Adrenal gland (tissue), 5 donors: ENCODE measurements at regions not wholly inside any gene's neighbourhood (a gene's known extent, or its start where the extent isn't known, plus 50 kb on each side); places are given as distances from the start of the nearest gene placed in this dataset.

Experiments used
- POLR2A ChIP-seq, 2 donors: fragments of 450-650 bp; IDR thresholded peaks; one replicate each; pipeline ENCODE4 v1.6.1; 2017; ENCODE audit warnings: antibody characterized with exemption in 2 of 2, mild to moderate bottlenecking in 2 of 2, moderate library complexity in 1 of 2
- TF ChIP-seq, protein P1 (sequence below), 6 experiments: fragments of 450-650 bp in 4 of 6; fragments of 200-600 bp in 2 of 6; sonication (generic) in 1 of 6; IDR thresholded peaks; 1 replicate in 5 of 6; 2 replicates in 1 of 6; pipeline versions ENCODE4 v1.5.1 to v1.8.0; 2016 to 2021; ENCODE audit warnings: antibody characterized with exemption in 6 of 6, mild to moderate bottlenecking in 2 of 6, moderate library complexity in 1 of 6
- donor health status: DM: no; HTN: no; CAD: no.

GRCh38 chr9:32264170-32264864 is 120.1 kb upstream of the ACO1 start:
- TF ChIP-seq, protein P1, sequence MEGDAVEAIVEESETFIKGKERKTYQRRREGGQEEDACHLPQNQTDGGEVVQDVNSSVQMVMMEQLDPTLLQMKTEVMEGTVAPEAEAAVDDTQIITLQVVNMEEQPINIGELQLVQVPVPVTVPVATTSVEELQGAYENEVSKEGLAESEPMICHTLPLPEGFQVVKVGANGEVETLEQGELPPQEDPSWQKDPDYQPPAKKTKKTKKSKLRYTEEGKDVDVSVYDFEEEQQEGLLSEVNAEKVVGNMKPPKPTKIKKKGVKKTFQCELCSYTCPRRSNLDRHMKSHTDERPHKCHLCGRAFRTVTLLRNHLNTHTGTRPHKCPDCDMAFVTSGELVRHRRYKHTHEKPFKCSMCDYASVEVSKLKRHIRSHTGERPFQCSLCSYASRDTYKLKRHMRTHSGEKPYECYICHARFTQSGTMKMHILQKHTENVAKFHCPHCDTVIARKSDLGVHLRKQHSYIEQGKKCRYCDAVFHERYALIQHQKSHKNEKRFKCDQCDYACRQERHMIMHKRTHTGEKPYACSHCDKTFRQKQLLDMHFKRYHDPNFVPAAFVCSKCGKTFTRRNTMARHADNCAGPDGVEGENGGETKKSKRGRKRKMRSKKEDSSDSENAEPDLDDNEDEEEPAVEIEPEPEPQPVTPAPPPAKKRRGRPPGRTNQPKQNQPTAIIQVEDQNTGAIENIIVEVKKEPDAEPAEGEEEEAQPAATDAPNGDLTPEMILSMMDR (IDR thresholded peaks at IDR 0.05) = no peak
- no peak for TF ChIP-seq POLR2A (IDR thresholded peaks at IDR 0.05)
